GM12874 (cell line): ENCODE measurements at regions not wholly inside any gene's neighbourhood (a gene's known extent, or its start where the extent isn't known, plus 50 kb on each side); places are given as distances from the start of the nearest gene placed in this dataset.

Experiments used
- TF ChIP-seq, protein P1 (sequence below): IDR thresholded peaks from 2 replicates; pipeline ENCODE4 v1.5.1; 2011; ENCODE audit warnings: low read depth, mild to moderate bottlenecking, control low read depth, low read length, moderate library complexity; ENCODE audit not compliant: insufficient read depth

DNA sequence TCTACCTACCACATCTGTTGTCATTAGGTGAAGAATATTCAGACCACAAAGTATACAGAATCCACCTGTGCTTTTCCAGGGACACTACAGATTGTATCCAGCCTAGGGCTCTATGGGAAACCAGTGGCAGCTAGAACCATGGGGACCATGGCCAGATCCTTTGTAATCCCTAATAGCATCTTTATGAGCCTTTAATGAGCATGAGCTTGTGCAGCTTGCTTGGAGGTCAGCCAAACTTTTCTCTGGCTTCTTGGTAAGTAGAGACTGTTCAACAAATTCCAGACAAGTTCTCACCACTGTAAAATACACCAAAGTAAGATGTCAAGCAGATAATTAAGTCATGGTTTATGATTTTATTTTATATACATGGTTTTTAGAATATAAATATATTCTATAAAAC, 301.6 kb upstream of the ADGRB3 start:
- TF ChIP-seq, protein P1, sequence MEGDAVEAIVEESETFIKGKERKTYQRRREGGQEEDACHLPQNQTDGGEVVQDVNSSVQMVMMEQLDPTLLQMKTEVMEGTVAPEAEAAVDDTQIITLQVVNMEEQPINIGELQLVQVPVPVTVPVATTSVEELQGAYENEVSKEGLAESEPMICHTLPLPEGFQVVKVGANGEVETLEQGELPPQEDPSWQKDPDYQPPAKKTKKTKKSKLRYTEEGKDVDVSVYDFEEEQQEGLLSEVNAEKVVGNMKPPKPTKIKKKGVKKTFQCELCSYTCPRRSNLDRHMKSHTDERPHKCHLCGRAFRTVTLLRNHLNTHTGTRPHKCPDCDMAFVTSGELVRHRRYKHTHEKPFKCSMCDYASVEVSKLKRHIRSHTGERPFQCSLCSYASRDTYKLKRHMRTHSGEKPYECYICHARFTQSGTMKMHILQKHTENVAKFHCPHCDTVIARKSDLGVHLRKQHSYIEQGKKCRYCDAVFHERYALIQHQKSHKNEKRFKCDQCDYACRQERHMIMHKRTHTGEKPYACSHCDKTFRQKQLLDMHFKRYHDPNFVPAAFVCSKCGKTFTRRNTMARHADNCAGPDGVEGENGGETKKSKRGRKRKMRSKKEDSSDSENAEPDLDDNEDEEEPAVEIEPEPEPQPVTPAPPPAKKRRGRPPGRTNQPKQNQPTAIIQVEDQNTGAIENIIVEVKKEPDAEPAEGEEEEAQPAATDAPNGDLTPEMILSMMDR = no peak

DNA sequence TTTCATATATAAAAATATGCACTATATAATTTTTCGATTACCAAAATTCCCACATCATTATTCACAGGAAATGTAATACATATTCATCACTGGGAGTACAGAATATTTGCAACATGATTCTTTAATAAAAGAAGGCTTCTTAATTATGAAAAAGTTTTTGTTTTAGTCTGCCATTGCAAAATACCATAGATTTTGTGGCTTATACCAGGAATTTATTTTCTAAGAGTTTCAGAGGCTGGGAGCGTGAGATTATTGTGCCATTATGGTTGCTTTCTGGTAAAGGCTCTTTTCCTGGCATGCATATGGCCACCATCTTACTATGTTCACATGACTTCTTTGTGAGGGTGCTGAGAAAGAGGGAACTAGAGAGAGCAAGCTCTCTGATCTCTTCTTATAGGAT, 306.9 kb upstream of the ADGRB3 start:
- TF ChIP-seq, protein P1 = no peak

- TF ChIP-seq, protein P1 = no peak
Measured at GRCh38 chr6:68326762-68327161, 308.3 kb upstream of the ADGRB3 start.

DNA sequence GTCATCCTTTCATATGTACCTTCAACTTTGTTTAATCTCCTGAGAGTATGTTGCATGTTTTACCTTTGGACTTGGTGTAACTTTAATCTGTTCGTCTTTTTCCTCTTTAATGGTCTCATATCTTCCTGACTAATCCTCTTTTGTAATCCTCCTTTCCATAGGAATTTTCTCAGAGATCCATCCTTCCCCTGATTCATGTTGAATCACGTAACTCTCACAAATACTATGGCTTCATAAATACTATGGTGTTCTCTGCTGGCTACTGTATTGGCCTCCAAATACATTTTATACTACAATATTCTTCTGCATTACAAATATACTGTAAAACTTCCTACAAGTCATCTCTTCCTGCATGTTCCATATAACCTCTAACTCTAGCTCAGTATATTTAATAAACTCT, 317.7 kb upstream of the ADGRB3 start:
- TF ChIP-seq, protein P1 = no peak

GRCh38 chr6:68313911-68314310, 321.2 kb upstream of the ADGRB3 start:
- TF ChIP-seq, protein P1 = peak; percentile 36; the same call in 1 of the 2 replicates

DNA sequence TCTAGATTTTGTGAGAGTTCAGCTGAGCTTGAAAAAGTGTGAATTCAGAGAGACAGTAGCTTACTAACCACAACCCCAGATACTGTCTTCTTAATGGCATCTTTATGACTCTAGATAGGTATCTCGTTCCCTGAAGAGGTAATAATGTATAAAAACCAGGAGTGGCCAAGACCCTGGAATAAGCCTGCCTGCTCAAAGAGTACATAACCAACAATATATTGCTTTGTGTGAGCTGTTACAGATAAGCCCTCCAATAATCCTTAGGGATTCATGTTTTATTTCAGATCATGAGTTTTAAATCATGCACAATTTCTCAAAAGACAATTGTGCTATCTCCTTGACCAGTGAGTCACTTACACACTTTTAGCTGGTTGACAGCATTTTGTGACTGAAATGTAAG, 327.8 kb upstream of the ADGRB3 start:
- TF ChIP-seq, protein P1 = no peak

DNA sequence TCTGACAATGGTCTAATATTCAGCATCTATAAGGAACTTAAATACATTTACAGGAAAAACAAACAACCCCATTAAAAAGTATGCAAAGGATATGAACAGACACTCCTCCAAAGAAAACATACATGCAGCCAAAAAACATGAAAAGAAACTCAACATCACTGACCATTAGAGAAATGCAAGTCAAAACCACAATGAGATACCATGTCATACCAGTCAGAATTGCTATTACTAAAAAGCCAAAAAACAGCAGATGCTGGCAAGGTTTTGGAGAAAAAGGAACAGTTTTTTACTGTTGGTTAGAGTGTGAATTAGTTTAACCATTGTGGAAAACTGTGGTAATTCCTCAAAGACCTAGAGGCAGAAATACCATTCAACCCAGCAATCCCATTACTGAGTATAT, 339.0 kb upstream of the ADGRB3 start:
- TF ChIP-seq, protein P1 = no peak

DNA sequence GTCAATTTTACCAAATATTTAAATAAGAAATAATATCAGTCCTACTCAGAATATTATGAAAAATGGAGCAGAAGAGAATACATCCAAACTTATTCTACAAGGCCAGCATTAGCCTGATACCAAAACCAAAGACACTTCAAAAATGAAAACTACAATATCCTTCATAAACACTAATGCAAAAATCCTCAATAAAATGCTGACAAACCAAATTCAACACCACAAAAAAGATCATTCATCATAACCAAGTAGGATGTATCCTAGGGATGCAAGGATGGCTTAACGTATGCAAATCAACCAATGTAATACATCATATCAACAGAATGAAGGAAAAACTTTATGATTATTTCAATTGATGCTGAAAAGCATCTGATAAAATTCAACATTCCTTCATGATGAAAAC, 352.4 kb upstream of the ADGRB3 start:
- TF ChIP-seq, protein P1 = no peak
